Spleen (tissue), 7 donors: ENCODE measurements at regions not wholly inside any gene's neighbourhood (a gene's known extent, or its start where the extent isn't known, plus 50 kb on each side); places are given as distances from the start of the nearest gene placed in this dataset.

Source experiments
- CTCF ChIP-seq, 11 experiments: fragments of 200-600 bp in 7 of 11; fragments of 450-650 bp in 4 of 11; sonication (generic) in 4 of 11; IDR thresholded peaks in 8 of 11; conservative IDR thresholded peaks in 3 of 11; 1 replicate in 7 of 11; 2 replicates in 4 of 11; pipeline versions ENCODE4 v1.4.0 to v1.8.0; 2016 to 2021; ENCODE audit warnings: antibody characterized with exemption in 11 of 11, inconsistent platforms in 4 of 11, mild to moderate bottlenecking in 1 of 11
- POLR2AphosphoS5 ChIP-seq, 3 donors: sonication (generic); formaldehyde crosslinking; IDR thresholded peaks; one replicate each; pipeline ENCODE4 v1.5.1; 2017; ENCODE audit warnings: antibody characterized with exemption in 3 of 3
- donor health status: DM: no; HTN: no; CAD: no; lungs with moderate emphysema.
- donor health status: DM: no; HTN: no; CAD: no.
- donor health status: DM: no; HTN: no; CAD: no.

- TF ChIP-seq CTCF (IDR thresholded peaks at IDR 0.05 in 8 of 11, conservative IDR thresholded peaks at IDR 0.05 in 3 of 11) = no peak
- no peak for TF ChIP-seq POLR2AphosphoS5 (IDR thresholded peaks at IDR 0.05)
These were observed 343.1 kb upstream of the CCDC54 start for GRCh38 chr3:107034142-107034541.
